NCI-H1105 (cell line): ENCODE measurements at regions not wholly inside any gene's neighbourhood (a gene's known extent, or its start where the extent isn't known, plus 50 kb on each side); places are given as distances from the start of the nearest gene placed in this dataset.

Experiments used
- DNase-seq: peaks from one replicate; lab custom pipeline; 2025; lab: John Stamatoyannopoulos, UW

- no peak for DNase-seq
These were observed 151.4 kb upstream of the STX18 start for GRCh38 chr4:4693258-4693657.

GRCh38 chr4:4690854-4691253 lies 149.0 kb upstream of the STX18 start:
- no peak for DNase-seq

- no peak for DNase-seq
These were observed 148.0 kb upstream of the STX18 start for GRCh38 chr4:4689694-4690440.

- DNase-seq, result no peak
These were observed 146.3 kb upstream of the STX18 start for GRCh38 chr4:4687935-4688727.

- no peak for DNase-seq
These were observed 145.3 kb upstream of the STX18 start for GRCh38 chr4:4687100-4687499.

- DNase-seq, result no peak
These were observed 144.3 kb upstream of the STX18 start for GRCh38 chr4:4685810-4686795.

GRCh38 chr4:4681653-4682052 lies 139.8 kb upstream of the STX18 start:
- no peak for DNase-seq

GRCh38 chr4:4680758-4681157 lies 138.9 kb upstream of the STX18 start:
- no peak for DNase-seq

GRCh38 chr4:4680243-4680642 lies 138.4 kb upstream of the STX18 start:
- DNase-seq, result no peak

- DNase-seq, result no peak
These were observed 136.0 kb upstream of the STX18 start for GRCh38 chr4:4677556-4678522.

GRCh38 chr4:4675641-4676040 lies 133.8 kb upstream of the STX18 start:
- DNase-seq, result no peak

- no peak for DNase-seq
These were observed 133.3 kb upstream of the STX18 start for GRCh38 chr4:4675051-4675581.

GRCh38 chr4:4673070-4673469 lies 131.2 kb upstream of the STX18 start:
- no peak for DNase-seq

- DNase-seq, result no peak
These were observed 130.6 kb upstream of the STX18 start for GRCh38 chr4:4672402-4672801.

GRCh38 chr4:4671774-4672349 lies 130.0 kb upstream of the STX18 start:
- no peak for DNase-seq

GRCh38 chr4:4670869-4671268 lies 129.0 kb upstream of the STX18 start:
- no peak for DNase-seq

GRCh38 chr4:4668355-4669210 lies 126.7 kb upstream of the STX18 start:
- DNase-seq, result no peak

GRCh38 chr4:4667622-4668081 lies 125.8 kb upstream of the STX18 start:
- DNase-seq, result no peak
